AG09319 (cell line): ENCODE measurements at regions not wholly inside any gene's neighbourhood (a gene's known extent, or its start where the extent isn't known, plus 50 kb on each side); places are given as distances from the start of the nearest gene placed in this dataset.

Source experiments
- DNase-seq: peaks from one replicate; pipeline ENCODE4 v3.0.0-alpha.2; 2010; ENCODE audit warnings: low read depth; ENCODE audit errors: extremely low read depth
- CTCF ChIP-seq: IDR thresholded peaks from 2 replicates; pipeline ENCODE4 v1.5.1; 2011; ENCODE audit warnings: low read depth, mild to moderate bottlenecking, inconsistent platforms, low read length, moderate library complexity

DNA sequence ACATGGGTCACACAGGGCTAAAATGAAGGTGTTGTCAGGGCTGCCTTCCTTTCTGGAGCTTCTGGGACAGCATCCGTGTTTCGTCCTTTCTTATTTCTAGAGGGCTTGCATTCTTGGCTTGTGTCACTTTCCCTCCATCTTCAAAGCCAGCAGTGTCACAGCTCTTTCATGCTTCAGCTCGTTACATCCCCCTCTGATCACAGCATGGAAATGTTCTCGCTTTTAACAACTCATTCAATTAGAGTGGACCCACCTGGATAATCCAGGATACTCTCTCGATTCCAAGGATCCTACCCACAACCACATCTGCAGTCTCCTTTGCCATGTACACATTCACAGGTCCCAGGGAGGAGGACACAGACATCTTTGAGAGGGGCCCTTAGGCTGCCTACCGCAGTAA, 316.2 kb upstream of the FIGN start:
- no peak for TF ChIP-seq CTCF

DNA sequence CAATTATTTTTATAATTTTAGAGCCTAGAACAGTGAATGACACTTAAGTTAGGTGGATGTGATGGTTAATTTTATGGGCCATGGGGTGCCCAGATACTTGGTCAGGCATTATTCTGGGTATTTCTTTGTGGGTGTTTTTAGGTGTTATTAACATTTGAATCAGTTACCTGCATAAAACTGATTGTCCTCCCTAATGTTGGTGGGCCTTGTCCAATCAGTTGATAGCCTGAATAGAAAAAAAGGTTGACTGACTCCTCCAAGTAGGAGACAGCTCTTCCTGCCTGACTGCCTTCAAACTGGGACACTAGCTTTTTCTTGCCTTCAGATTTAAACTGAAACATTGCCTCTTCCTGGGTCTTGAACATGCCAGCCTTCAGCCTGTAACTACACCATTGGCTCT, 312.9 kb upstream of the FIGN start:
- DNase-seq: no peak
- no peak for TF ChIP-seq CTCF

More for the DNA sequence above, 316.2 kb upstream of the FIGN start:
- DNase-seq: no peak

- no peak for DNase-seq
- no peak for TF ChIP-seq CTCF
Measured at GRCh38 chr2:164046040-164046439, 310.2 kb upstream of the FIGN start.

DNA sequence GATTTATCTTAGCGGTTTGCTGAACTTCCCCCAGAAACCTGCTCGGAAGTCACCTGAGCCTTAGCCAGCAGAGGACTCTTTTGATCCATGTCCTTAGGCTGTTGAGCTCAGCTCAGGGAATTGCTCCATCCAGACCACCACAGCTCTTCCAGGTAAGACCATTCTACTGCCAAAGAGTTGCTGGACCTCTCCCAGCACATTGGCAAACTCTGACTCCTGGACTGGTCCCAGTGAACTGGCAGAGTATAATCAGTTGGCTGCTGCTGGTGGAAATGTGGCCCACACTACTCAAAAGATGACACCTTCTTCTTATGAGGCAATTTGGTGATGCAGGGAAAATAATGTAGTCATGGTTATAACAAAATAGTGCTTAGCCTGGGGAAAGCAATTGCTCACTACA, 308.8 kb upstream of the FIGN start:
- DNase-seq: no peak
- no peak for TF ChIP-seq CTCF

DNA sequence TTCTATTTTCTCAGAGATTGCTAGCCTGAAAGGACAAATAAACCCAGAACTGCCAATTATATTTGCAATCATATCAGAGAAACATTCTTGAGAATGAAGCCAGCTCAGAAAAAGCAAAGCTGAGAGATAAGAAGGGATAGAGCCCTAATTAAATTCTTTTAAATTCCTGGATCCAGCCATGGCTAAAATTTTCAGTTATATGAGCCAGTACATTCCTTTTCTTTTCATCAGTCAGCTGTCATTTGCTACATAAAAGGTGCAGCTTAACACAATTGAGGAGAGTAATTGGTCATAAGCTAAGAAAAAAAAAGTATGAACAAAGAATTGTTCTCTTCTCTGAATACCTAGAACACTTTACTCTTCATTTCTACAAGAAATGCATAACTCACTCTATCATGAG, 303.5 kb upstream of the FIGN start:
- no peak for TF ChIP-seq CTCF
- no peak for DNase-seq

GRCh38 chr2:164032995-164033394, 297.2 kb upstream of the FIGN start:
- DNase-seq: no peak
- TF ChIP-seq CTCF: no peak

GRCh38 chr2:164030623-164031022, 294.8 kb upstream of the FIGN start:
- no peak for DNase-seq
- TF ChIP-seq CTCF: no peak
